ENCODE measurements at regions not wholly inside any gene's neighbourhood (a gene's known extent, or its start where the extent isn't known, plus 50 kb on each side); places are given as distances from the start of the nearest gene placed in this dataset.
"Not testable (repeated sequence)": the region's sequence is repeated elsewhere in the genome, so short reads cannot be mapped to it uniquely, and the experiment has no call there.

DNA sequence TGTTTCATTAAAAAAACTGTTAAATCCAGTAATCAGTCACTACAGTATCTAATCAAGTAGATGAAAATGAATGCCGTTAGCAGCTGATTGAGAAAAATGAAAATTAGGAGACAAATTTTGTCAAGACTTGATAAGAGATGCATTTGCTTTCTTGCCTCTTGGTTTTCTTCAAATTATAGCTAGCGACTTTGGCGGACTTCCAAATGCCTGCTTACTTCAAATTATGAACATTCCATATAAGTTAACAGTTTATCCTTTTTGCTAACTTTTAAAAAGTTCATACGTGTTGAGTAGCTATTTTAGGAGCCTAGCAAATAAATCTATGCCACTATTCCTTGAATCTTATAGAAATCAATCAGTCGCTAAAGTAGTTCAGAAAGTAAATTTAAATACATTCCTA is 58.8 kb downstream of the PPP4R3C start:
- DNase-seq: no peak

DNA sequence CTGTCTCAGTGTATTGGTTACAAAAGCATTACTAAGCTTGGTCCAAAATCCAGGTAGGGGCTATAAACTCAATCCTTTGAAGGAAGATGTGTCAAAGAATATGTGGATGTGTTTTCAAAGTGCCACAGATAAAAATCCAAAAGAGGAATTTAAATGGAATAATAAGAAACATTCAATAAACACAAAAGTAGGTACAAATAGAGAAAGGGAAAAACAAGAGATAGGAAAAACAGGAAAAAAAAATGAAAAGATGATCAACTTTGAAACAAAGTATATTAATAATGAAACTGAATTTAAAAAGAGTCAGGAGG is 64.0 kb downstream of the PPP4R3C start:
- no peak for DNase-seq

DNA sequence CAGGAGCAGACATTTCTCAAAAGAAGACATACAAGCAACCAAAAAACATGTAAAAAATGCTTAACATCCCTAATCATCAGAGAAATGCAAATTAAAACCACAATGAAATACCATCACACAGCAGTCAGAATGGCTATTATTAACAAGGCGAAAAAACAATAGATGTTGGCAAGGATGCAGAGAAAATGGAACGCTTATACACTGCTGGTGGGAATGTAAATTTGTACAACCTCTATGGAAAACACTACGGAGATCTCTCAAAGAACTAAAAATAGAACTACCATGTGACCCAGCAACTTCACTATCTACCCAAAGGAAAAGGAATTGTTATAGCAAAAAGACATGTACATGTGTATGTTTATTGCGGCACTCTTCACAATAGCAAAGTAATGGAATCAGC is 71.5 kb downstream of the PPP4R3C start:
- no peak for DNase-seq

DNA sequence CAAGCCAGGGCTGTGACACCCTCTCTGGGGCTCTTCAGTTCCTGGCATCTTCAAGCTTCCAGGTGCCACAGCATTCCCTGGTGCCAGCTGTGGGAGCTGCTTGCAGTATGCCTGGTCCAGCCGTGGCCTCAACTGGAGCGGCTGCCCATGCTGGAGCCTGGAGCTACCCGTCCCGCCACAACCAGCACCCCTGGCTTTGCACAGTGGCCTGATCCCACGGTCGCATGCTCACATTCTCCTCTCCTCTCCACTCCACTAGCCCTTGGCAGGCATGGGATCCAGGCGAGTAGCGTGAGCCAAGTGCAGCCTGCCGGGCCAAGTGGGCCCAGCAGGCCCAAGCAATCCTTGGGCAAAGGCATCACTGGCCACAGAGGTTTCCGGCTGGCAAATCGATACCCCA is 81.7 kb downstream of the PPP4R3C start:
- DNase-seq: no peak

DNA sequence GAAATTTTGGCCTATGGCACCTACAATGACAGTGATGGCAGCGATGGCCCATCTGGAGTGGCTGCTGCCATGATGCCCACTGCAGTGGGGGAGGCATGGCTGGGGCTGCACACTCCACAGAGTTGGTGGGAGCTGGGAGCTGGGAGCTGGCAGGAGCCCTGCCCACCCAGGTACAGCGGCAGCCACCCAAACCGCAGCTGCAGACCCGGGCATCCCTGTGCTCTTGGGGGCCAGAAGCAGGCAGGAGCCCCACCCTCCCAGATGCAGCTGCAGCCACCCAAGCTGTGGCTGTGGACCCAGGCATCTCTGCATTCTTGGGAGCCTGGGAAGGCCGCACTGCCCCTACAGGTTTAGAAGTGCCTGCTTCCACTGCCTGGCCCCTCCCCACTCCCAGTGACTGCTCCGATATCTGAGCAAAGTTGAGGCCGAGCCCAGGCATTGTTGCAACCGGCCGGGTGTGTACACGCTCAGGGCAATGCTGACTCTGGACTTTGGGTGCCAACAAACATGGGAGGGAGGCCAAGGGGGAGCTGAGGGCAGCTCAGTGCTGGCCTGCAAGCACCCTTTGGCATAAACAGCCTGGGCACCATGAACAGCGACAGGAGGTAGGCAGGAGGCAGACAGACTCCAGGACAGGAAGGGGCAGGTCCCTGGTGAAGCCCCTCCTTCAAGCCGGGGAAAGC is 82.8 kb downstream of the PPP4R3C start:
- no peak for DNase-seq

DNA sequence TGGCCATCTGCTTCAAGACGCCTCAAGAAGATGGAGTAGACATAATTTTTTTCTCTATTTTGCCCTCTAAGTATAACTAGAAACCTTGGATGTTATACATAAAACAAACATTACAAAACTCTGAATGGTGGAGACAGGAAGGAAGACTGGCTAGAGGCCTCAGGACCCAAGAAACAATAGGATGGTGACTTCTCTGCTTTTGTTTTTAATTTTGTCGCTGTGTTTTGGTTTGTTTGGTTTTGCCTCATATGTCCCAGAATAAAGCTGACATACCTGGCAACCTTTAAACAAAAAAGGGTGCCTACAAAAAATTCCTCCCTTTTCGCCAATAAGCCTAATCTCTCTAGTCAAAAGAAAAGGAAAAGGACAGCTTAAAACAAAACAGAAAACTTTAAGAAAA is 109.1 kb downstream of the PPP4R3C start:
- DNase-seq: no peak

DNA sequence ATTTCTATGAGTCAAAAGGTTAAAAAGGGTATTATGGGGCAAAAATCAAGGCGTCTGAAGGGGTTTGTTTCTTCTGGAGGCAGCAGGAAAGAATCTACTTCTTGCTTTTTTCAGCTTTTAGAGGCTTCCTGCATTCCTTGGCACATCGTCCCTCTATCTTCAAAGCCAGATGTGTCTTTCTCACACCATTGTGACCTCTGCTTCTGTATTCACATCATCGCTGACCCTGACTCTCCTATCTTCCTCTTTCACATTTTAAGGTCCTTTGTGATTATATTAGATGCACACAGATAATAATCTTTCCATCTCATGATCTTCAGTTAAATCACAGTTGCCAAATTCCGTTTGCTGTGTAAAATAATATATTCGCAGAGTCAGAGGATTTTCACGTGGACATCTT is 112.7 kb downstream of the PPP4R3C start:
- DNase-seq: no peak

DNA sequence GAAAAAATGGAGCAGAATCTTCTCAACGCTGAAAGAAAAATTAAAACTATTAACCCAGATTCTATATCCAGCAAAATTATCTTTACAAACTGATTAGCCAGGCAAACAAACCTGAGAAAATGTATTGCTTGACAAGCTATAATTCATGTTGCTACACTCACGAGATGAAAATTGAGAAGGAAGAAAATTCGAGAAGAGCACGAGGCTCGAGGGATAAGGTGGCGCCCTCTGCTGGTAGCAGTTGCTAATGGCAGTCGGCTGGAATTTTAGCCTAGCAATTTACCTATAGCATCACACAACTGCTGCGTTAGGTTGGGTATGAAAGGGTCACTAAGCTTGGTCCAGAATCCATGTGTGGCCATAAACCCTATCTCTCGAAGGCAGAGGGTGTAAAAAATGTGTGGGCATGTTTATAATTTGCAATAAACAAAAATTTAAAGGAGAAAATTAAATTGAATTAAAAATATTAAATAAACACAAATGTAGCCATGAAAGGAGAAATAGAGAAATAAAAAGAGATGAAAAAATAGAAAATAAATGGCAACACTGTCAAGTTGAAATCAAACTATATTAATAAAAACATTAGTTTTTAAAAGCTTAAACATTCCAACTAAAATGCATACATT is 126.6 kb downstream of the PPP4R3C start:
- peak; percentile 24 to 48 for DNase-seq

DNA sequence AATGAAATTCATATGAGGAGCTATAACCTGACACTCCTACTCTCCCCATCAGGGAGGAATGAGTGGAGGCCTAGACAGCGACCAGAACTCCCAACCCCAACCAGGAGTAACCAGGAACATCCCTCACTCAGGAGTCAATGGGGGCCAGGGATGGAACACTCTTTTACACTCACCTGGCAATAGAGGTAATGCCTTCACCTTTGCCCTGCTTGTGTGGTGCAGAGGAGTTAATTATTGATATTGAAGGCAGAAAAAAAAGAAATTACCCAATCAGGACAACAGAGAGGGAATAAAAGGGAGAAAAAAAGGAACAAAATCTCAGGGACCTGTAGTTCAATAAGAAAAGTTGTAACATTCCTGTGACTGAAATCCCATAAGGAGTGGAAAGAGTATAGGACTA is 141.5 kb downstream of the PPP4R3C start:
- DNase-seq: no peak

DNA sequence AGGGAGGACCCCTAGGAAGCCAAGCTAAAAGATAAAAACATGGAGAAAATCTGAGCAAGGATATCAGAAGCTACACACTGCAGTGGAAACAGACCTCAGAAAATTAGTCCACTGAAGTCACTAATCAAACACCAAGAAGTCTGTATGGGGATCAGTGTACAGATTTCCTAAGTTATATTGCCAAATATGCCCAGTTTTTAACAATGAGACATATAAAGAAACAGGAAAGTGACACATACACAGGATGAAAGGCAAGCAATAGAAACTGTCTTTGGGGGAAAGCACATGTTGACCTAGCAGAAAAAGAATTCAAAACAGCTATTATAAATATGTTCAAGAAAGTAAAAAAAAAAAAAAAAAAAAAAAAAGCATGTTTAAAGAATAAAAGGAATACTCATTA is 153.7 kb downstream of the PPP4R3C start:
- DNase-seq: no peak

DNA sequence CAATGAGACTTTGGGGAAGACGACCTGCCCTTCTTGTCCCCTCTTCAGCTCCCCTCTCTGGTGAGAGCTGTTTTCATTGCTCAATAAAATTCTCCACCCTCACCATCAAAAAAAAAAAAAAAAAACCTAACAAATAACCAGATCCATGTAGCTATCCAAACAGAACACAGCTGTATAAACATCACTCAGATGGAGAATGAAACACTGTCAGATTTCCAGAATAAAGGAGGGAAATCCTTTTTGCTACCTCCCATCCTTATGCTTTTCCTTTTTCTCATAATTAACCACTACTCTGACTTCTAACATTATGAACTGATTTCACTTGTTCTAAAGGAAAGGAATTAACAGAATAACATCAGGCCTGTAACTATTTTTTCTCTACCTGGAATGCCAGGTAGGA is 155.6 kb downstream of the PPP4R3C start:
- DNase-seq: no peak

DNA sequence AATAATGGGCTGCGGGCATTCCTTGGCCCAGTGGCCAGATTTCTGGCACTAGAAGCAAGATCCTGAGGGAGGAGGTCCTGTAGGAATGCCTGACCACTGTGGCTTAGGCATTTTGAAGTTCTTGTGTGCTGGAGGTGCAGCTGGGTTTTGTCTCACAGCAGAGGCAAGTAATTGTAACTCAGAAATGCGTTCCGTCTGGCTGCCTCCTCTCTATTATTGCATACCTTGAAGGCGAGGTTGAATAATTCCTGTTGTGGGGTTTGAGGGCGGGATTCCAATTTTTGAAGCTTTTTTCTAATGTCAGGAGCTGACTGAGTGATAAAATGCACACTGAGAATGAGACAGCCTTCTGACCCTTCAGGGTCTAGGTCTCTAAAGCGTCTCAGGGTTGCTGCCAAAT is 170.6 kb downstream of the PPP4R3C start:
- DNase-seq: not testable (repeated sequence)

DNA sequence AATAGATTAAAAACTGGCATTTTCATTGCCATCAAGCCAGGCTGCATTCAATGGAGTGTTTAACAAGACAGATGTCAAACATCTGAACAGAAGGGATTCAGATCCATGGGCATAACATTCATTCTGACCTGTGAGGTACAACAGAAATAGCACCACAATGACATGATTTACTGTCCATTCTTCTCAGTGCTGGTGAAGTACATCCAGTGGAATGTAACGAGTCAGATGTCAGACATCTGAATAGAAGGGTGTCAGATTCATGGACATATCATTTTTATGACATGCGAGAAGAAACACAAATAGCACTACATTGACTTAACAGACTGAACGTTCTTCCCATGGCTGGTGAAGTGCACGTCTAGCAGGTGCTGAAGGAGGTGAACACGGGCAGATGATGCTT is 186.4 kb downstream of the PPP4R3C start:
- no peak for DNase-seq

DNA sequence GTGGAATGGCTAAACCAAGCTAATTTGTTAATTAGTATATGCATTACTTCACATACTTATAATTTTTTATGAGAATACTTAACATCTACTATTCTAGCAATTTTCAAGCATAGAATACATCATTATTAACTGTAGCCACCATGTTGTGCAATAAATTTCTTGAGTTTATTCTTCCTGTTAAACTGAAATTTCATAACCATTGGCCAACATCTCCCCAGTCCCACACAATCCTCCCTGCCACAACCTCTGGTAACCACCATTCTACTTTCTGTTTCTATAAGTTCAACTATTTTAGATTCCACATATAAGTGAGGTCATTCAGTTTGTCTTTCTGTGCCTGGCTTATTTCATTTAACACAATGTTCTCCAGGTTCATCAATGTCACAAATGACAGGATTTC is 208.5 kb downstream of the PPP4R3C start:
- no peak for DNase-seq

DNA sequence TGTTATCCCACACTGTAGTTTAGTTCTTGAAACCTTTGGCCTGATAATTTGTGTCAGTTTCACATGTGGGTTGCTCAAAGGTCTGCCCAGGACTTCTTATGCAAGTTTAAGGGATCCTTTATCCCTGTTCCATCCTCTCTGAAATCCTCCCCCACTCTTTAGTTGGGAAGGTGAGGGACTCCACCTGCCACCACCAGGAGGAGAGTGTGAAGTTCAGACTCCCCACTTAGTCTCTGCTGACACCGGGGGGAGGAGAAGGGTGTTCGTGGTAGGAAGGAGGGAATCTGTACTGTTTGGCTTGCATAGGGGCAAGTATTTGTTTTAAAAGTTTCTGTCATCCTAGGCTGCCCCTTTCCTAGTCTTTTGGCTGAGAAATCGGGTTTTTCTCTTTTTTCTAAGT is 211.8 kb downstream of the PPP4R3C start:
- DNase-seq: no peak

DNA sequence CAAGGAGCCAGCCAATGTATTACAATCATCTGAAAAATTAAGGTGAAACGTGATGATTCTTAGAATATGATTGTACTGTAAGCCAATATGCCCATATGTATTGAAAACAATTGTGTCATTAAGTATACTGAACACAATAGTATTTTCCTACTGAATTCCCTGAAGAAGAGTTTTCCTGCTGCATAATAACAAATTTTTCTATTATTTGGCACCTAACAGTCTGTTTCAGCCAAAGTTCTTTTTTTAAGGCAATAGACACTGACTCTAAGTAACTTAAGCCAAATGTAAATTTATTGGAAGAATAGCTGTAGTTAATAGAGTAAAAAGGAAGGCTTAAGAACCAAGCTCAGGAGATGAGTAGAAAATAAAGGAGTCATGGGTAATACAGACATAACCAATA is 220.6 kb downstream of the PPP4R3C start:
- no peak for DNase-seq

DNA sequence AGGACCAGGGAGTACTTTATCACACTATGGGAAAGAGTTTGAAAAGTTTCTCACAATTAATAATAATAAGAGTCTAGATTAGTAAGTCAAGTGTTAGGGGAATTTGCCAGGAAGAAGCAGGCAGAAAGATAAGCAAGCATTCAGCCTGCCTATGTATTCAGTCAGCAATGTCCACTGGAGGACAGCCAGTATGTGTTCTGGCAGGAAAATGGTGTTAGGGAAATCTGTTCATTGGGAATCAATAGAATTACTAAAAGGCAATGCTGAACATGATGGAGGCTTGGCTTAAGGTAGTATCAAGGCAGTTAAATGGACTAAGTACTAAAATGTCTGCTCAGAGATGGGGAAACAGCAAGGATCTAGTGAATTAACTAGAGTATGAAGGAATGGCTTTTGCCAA is 221.2 kb downstream of the PPP4R3C start:
- DNase-seq: no peak

DNA sequence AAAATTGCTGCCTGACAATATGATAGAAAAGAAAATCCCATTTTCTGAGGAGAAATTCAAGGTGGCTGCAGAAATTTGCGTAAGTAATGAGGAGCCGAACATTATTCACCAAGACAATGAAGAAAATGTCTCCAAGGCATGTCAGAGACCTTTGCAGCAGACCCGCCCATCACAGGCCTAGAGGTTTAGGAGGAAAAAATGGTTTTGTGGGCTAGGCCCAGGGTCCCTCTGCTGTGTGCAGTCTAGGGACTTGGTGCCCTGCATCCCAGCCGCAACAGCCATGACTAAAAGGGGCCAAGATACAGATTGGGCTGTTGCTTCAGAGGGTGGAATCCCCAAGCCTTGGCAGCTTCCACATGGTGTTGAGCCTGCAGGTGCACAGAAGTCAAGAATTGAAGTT is 223.1 kb downstream of the PPP4R3C start:
- not testable (repeated sequence) for DNase-seq

DNA sequence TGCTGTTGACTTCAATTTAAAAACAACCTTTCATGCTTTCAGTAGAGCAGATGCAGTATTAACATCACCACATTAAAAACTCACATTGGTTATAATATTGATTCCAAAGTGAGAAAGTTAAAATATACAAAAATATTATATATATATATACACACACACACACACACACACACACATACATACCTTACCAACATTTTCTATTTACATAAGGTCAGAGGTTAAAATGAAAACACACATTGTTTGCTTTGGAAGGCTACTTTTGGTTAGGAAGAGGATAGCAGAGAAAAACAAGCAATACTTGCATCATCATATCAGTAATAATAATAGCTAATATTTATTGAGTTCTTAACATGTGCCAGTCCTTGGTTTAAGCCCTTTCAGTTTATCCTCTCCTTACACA is 226.5 kb downstream of the PPP4R3C start:
- DNase-seq: no peak

DNA sequence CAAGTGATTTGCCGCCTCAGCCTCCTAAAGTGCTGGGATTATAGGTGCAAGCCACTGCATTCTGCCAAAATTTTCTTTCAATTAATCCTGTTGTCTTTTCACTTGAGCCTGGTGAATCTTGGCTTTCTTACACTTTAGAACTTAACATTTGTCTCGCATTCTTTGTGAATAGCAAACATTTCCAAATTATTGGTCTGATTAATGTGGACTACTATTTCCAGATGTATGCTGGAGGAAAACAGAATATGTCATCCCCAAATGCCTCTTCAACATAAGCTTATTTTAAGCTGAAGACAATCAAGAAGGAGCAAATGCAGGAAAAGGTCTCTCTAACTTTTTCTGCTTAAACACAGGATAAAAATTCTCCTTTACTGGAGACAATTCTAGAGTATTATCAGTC is 233.4 kb downstream of the PPP4R3C start:
- no peak for DNase-seq

DNA sequence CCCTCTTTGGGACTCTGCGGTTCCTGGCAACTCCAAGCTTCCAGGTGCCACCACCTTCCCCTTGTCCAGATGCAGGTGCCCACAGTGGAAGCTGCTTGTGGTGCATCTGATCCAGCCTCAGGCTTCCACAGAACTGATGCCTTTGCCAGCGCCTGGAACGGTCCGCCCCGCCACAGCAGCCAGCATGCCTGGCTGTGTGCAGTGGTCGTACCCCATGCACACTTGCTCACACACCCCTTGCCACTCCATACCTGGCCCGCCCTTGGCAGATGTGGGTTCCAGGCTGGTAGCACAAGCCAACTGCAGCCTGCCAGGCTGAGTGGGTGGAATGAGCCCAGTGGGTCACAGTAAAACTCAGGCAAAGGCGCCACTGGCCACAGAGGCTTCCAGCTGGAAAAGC is 240.5 kb downstream of the PPP4R3C start:
- no peak for DNase-seq

DNA sequence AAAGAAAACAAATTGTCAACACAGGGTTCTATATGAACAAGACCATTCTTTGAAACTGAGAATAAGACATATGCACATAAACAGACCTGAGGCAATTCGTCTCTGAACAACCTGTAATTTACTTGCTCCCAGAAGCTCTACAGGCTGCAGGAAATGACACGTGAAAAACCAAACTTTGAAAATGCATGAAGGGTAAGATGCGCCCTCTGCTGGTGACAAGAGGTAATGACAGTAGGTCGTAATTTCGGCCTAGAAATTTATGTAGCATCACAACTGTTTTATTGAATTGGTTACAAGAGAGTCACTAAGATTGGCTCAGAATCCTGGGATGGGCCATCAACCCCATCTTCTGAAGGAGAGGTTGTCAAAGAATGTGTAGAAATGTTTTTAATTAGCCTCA is 276.5 kb downstream of the PPP4R3C start:
- DNase-seq: peak in 1 of 2 experiments; percentile 61

DNA sequence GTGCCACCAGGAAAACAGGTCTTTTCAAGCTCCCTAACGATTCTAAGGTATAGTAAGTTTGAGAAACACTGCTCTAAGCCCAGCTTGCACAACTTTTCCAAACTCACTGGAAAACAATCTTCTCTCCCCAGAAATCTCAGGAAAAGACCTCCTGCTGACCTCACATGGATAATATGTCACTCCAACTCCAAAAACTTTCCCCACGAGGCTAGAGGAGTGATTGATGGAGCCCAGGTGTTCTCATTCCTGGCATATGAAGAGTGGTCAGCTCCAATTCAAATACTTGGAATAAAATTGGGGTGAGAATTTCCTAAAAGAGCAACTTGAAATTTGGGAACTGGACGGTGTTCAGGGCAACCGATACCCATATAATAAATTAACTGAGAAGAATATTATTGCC is 299.9 kb downstream of the PPP4R3C start:
- DNase-seq: no peak

DNA sequence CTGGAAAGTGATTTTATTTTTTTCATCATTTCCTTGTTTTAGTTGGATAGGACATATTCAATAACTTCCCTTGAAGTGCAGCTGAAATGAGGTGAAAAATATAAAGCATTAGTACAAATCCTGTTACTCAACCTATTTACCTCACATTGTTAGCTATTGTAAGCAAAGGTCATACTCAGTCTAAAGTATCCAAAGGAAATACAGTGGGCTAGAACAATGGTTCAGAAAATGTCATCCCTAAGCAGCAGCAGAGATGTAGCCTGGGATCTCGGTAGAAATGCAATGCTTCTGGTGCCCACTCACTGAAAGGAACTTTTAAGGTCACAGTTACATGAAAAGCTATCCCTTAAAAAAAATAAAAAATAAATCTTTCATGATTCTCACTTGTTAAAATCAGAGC is 300.6 kb downstream of the PPP4R3C start:
- DNase-seq: no peak

DNA sequence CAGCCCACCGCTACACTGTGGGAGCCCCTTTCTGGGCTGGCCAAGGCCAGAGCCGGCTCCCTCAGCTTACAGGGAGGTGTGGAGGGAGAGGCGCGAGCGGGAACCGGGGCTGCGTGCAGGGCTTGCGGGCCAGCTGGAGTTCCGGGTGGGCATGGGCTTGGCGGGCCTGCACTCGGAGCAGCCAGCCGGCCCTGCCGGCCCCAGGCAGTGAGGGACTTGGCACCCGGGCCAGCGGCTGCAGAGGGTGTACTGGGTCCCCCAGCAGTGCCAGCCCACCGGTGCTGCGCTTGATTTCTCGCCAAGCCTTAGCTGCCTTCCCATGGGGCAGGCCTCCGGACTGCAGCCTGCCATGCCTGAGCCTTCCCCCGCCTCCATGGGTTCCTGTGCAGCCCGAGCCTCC is 306.2 kb downstream of the PPP4R3C start:
- not testable (repeated sequence) for DNase-seq

Data from NCI-H524 (cell line).